HG03469 (cell line): ENCODE measurements at regions not wholly inside any gene's neighbourhood (a gene's known extent, or its start where the extent isn't known, plus 50 kb on each side); places are given as distances from the start of the nearest gene placed in this dataset.

Source experiments
- ATAC-seq: cut with Tn5 transposase; IDR thresholded peaks from one replicate; pipeline ENCODE4 v1.9.1; 2021; ENCODE audit warnings: mild to moderate bottlenecking, moderate library complexity, moderate number of reproducible peaks; ENCODE audit not compliant: unreplicated experiment

DNA sequence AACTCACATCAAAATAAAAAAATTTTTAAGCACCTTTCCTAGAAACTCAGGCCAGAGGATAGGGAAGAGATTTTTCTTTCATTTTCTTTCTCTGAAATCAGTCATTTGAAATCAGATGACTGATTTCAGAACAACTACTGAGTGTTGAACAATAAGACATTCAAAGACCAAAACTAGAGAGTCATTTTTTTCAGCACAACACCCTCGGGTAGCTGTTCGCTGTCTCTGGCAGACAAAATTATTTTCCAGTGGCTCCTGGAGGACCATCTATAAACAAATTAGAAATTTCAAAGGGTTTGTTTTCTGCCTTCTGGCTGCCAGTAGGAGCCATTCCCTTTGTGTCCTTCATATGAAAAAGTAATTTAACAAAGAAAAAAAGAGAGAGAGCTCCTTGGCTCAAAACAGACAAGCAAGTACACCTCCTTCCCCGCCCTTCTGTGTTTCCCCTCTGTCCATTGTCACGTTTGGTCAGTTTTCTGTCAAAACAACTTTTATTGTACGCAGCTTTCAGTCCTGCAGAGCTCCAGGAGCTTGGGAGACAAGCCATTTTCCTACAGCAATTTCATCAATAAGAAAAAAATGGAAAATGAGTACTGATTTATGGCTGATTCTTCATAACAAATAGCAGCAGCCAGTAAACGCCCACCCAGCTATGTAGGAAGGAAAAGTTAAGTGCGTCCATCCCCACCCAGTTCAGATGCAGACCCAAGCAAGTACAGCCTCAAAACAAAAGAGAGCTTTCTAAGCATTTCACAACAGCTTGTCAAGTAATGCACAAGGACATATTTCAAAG lies 405.2 kb downstream of the ZNF608 start:
- no peak for ATAC-seq

DNA sequence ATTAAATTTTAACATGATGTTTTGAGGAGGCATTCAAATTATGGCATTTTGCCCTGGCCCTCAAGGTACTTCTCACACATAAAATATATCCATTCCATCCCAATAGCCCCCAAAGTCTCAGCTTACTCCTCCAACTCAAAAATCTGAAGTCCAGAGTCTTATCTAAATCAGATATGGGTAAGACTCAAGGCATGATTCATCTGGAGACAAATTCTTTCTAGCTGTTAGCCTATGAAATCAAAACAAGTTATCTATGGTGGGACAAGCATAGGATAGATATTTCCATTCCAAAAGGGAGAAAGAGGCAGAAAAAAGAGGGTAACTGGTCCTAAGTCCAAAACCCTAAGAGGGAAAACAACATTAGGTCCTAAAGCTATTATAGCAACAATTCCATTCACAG lies 408.4 kb downstream of the ZNF608 start:
- ATAC-seq: no peak

DNA sequence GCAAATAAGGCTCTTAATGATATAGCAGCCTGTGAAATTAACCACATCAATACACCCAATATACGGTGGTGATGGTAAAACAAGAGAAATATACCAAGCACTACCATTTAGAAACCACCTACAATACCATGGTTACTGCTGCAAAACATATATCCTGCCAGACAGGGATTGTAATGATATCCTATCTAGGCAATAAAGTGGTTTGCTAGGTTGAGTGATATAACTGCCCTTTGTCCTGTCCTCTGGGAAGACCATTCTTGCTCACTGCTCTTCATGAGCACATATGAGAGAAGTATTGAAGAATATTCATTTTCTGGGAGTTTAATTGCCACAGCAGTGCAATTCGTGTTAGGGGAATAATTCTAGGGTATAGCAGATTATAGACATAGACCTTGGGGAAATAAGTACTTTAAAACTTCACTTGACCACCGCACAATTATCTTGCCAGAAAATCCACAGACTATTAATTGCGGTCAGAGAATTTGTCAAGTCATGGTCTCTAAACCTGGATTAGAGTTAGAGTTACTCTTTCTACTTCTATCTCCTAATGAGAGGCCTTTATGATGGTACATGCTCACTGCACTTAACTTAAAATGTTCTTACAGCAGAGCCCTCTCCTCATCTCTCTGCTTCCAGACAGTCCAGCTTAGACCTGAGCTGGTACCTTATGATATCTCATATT lies 413.0 kb downstream of the ZNF608 start:
- no peak for ATAC-seq

DNA sequence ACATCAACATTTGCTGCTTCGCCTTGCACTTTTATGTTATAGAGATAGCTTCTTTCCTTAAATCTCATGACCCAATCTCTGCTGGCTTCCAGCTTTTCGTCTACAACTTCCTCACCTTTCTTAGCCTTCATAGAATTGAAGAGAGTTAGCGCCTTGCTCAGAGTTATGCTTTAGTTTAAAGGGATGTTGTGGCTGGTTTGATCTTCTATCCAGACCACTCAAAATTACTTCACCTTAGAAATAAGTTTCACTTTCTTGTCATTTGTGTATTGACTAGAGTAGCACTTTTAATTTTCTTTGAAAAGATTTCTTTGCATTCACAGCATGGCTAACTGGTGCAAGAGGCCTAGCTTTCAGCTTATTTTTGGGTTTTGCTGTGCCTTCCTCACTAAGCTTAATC lies 414.2 kb downstream of the ZNF608 start:
- no peak for ATAC-seq

DNA sequence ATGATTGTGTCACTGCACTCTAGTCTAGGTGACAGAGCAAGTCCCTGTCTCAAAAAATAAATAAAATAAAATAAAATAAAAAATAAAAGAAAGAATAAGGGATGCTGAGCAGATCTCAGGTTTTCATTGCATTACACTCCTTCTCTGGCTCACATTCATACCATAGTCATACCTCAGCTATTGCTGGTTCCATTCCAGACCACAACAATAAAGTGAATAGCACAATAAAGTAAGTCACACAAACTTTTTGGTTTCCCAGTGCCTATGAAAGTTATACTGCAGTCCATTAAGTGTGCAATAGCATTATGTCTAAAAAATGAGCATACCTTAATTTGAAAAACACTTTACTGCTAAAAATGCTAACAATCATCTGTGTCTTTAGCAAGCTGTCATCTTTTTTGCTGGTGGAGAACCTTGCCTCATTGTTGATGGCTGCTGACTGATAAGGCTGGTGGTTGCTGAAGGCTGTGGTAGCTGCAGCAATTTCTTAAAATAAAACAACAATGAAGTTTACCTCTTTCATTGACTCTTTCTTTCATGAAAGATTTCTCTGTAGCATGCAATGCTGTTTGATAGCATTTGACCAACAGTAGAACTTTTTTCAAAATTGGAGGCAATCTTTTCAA lies 415.7 kb downstream of the ZNF608 start:
- no peak for ATAC-seq

DNA sequence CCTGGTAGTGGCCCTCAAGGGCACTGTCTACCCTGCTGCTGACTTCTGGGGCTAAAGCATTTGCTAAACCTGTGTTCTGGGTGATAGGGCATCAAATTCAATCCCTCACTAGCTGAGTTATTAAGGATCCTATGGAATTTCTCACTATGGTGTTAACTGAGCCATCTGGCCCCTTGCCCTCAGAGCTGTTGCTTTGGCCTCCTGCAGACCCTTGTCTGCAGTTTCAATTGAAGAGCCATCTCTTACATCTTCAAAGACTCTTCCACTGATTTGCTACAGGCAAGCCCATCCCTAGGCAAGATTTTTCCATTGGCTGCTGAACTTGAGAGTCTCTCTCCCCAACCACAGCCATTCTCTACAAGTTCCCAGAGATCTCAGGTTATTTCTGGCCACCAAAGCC lies 418.2 kb downstream of the ZNF608 start:
- no peak for ATAC-seq

DNA sequence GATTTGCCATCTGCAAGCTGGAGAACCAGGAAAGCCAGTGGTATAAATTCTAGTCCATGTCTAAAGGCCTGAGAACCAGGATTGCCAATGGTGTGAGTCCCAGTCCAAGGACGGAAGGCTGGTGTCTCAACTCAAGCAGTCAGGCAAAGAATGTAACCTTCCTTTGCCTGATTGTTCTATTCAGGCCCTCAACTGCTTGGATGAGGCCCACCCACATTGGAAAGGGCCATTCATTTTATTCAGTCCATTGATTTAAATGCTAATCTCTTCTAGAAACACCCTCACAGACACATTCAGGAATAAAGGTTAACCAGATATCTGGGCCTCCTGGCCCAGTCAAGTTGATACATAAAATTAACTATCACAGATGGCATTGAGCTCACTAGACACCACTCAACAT lies 427.8 kb downstream of the ZNF608 start:
- no peak for ATAC-seq

DNA sequence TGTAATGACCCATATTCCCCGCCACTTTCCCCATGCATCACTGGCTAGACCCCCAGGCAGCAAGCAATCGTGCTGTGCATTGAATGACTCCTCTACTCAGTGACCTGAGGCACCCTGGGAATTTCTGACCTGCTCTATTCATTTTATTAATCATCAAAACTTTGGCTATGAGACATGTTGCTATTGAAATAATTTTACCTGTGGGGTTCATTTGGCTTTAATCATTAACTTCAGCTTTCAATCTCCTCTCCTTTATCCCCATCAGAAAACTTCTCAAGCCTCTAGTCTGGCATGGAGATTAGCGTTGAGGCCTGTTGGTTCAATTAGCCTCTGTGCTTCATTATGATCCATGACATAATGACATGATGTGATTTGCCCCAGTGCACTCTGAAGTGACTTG lies 429.0 kb downstream of the ZNF608 start:
- ATAC-seq: no peak

DNA sequence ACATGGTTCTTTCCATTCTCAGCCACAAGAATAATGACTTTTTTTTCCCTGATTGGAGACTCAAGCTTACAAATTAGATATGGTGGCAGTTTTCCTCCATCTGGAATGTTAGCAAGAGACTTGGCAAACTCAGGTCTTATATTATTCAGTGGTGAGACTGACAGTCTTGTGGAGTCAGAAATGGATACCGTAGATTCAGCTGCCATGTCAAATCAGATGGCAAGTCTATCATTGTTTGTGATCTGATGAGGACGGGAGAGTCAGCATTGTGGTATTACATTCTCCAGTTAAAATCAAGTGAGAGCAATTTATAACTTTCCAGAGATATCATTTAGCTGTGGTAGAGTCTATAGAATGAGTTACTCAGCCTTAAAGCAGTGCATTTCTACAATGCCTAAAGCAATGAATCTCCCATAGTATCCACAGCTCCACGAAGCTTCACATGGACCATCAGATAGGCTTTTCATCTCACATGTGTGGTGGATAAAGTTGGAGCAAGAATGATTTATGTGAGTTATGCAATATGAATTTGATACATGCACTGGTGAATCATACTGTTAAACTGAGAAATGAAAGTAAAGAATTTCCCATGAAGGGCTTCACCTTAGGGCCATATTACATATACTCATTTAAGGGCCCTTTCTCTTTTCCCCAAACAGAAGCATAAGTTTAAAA lies 430.6 kb downstream of the ZNF608 start:
- no peak for ATAC-seq

DNA sequence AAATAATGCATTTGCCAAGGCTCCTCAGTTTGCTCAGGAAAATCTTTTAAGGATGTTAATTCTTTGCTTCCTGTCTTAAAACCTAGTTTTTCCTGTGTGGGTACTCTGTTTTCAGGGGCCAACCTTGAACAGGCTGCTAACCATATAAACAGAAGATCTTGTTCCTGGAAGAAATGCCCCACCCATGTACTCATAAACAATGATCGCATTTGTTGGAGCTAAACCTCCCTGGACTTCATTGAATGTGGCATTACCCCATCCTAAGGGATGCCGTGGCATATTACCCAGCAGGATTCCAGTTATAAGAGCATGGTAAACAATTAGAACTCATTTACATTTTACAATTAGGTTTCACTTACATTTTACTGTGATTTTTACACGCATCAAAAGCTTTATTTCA lies 436.0 kb downstream of the ZNF608 start:
- no peak for ATAC-seq

DNA sequence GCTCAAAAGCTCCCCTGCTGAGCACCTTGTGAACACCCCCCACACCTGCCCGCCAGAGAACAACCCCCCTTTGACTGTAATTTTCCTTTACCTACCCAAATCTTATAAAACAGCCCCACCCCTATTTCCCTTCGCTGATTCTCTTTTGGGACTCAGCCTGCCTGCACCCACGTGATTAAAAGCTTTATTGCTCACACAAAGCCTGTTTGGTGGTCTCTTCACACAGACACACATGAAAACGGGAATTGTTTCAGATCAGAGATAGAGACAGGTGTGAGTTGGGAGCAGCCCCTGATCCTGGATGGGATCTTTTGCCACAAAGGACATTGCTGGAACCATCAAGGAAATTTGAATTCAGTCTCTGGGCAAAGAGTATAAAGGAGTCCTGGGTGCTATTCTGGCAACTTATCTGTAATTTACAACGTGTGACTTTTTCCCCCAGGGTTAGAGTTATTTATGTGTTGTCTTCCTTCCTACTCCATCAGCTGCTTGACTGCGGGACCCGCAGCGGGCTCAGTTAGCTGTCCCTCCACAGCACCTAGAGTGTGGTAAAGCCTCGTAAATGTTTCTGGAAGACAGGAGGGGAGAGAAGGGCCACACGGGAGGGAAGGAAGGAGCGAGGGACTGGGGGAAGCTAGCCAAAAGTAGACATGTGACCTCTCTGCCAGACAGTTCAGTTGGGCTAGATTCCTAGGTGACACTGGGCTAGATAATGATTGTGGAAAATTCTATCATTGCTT lies 437.0 kb downstream of the ZNF608 start:
- no peak for ATAC-seq

DNA sequence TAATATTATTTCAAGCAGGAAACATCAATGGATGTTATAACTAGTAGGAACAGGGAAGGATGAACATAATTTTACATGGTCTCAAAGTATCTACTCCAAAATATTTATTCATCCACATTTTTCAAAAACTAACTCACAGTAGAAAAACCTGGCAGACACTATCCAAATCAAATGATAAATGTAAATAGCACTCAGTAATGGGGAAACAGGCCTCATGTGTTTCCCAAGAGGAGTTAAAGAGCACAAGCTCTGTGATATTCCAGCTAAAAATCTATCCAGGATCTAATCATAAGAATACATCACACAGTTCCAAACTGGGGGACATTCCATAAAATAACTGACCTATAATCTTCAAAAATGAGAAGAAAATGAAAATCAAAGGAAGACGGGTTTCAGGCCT lies 443.1 kb downstream of the ZNF608 start:
- no peak for ATAC-seq

DNA sequence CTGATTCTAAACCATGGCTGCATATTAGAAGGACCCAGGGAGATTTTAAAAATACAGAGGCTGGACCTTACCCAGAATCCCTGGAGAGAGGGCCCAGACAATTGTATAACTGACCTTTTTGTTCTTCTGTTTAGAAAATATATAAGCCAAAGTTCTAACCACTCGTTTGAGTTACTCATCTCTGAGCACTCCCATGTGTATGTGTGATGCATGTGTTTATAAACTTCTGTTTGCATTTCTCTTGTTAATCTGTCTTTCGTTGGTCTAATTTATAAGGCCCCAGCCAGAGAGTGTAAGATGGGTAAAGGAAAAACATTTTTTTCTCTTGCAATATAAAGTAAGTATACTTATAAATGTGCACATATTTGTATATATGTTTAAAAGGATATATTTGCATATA lies 443.9 kb downstream of the ZNF608 start:
- ATAC-seq: no peak

DNA sequence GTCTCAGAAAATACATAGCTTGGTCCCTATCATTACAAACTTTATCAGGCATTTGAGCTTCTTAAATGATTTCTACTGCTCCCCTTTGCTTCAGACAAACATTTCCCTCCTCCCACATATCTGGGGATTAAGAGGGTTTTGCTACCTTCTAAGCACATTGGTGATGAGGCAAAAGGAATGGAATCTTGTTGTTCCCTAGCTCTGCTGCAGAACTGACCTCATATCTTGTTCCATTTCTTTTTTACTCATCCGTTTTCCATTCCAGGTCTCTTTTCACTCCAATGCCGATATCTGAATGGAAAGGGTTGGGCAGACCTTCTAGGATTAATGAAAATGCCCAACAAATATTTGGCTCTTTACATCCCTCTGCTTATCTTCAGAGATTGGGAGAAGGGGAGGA lies 444.6 kb downstream of the ZNF608 start:
- no peak for ATAC-seq

DNA sequence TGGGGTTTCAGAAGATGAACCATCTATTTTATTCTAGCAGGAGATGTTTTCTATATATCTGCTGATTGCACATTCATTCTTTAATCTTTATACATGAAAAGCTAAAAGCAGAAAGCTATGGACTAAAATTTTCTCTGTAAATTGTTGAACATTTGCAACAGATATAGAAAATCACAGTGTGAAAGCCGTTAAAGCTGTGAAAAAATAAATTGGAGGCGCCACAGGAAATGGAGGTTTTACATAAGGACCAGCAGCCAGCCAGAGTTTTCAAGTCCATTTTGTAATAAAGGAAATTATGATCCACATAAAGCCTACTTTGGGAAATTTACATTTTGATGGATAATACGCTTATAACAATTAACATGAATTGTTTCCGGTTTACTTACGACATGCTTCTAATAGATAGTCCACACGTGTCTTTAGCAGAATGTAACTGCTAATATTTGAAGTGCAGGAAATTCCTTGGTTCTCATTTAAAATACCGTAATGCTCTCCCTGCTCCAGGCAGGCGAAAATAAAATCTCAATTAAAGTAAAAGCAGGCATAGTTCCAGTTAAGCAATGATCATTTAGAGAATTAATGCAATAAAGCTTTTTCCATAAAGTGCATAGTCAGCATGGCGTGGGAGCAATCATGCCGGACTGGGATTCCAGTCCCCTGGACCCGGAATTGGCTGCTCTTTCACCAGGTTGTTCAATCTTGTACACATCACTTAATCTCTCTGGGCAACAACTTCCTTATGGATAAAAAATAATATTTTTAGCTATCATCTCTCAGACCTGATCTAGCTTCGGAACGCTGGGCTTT lies 445.4 kb downstream of the ZNF608 start:
- ATAC-seq: no peak

DNA sequence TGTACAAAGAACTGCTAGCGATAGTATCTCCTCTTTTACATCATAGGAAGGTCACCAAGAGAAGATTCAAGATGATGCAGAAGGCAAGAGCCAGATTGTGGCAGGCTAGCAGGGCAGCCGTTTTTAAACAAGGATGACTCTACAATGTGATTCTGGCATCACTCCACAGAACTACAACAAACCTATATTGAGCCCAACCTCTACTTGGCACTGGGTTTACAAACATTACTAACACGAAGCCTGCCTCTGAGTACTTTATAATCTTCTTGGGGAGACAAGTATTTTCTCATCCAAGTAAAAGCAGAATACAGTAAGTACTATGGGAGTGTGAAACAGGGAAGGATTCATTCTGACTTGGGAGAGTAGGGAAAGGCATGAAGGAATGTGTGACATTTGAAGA lies 448.6 kb downstream of the ZNF608 start:
- ATAC-seq: no peak

DNA sequence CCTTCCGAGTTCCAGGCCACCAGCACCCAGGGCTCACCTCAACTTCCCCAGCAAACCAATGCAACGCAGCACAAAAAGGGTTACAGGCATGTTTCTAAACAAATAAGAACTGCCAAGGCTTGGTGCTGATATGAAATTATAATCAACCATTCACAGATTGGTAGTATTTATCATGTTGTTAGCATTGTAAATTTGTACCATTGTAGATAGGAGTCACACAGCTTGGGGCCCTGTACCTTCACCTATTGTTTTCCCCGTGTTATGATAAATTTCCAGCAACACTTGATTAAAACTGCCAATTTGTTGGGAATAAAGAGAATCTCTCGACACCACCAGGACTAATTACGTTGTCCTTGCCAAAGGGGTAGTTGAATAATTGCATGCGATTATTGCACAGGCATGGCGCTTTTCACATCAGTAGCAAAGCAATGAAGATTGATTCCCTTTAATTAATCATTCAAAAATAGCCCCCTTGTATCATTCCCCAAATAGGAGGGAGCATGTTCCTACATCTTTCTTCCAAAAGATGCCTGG lies 454.1 kb downstream of the ZNF608 start:
- no peak for ATAC-seq

DNA sequence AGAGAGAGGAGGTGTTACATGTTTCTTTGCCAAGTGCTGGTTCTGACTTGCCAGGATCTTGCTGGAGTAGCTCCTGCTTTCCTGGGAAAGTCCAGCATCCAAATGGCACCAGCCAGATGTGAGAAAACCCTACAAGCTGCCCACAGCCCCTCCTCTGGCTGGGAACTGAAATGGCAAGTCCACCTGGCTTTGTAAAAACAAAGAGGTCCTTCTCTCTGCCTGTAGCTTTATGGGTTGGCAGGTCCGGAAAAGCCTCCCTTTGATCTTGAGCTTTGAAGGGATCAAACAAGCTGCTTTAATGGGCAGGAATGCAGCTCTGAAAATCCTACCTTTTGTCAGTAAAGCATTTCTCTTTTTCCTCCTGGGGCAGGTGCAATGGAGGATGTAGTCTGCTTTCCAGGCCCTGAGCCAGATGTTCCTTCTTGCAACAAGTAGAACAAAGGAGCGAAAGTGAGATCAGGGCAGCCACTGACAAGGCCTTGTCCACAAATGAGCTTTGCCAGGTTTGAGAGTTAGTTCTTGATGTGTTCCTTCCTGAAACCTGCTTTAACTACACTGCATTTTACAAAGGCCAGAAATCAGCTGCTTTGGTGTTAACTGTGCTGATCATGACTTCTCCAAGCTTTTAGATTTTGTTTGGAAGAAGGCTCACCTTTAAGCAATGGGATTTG lies 456.7 kb downstream of the ZNF608 start:
- no peak for ATAC-seq

DNA sequence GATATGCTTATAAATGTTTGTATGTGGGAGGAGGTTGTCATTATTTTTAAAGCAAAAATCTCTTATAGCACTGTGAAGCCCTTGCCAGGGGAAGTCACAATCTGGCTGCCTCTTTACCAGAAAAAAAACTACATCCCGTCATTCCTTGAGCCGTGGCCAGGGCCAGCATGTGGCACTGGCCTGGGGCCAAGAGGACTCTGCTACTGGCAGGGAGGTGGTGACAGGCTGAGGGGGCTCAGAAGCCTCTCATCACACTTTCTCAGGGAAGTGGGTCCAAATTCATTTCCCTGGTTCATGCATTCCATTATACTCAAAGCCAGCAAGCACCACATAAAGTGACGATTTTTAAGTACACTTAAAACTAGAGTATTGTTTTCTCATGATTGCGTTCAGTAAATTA lies 457.3 kb downstream of the ZNF608 start:
- ATAC-seq: no peak
